Middle frontal gyrus (tissue), 1 donor: ENCODE measurements at regions not wholly inside any gene's neighbourhood (a gene's known extent, or its start where the extent isn't known, plus 50 kb on each side); places are given as distances from the start of the nearest gene placed in this dataset.

Experiments used
- DNase-seq: peaks from one replicate; pipeline ENCODE4 v3.0.0-alpha.2; 2015; ENCODE audit warnings: low spot score; ENCODE audit errors: extremely low spot score

GRCh38 chr2:19552270-19552669 lies 193.8 kb upstream of the OSR1 start:
- DNase-seq: no peak

GRCh38 chr2:19550750-19551149 lies 192.3 kb upstream of the OSR1 start:
- no peak for DNase-seq

GRCh38 chr2:19549821-19550220 lies 191.4 kb upstream of the OSR1 start:
- DNase-seq: no peak

- no peak for DNase-seq
Observed at GRCh38 chr2:19548116-19548515, 189.7 kb upstream of the OSR1 start.

- no peak for DNase-seq
Observed at GRCh38 chr2:19547321-19547720, 188.9 kb upstream of the OSR1 start.

GRCh38 chr2:19545507-19545906 lies 187.1 kb upstream of the OSR1 start:
- DNase-seq: no peak

- DNase-seq: no peak
Observed at GRCh38 chr2:19543663-19544383, 185.4 kb upstream of the OSR1 start.

- no peak for DNase-seq
Observed at GRCh38 chr2:19542796-19543662, 184.6 kb upstream of the OSR1 start.

- no peak for DNase-seq
Observed at GRCh38 chr2:19541884-19542283, 183.5 kb upstream of the OSR1 start.

- DNase-seq: no peak
Observed at GRCh38 chr2:19540739-19541525, 182.5 kb upstream of the OSR1 start.

- DNase-seq: no peak
Observed at GRCh38 chr2:19538411-19538963, 180.1 kb upstream of the OSR1 start.

GRCh38 chr2:19536136-19536535 lies 177.7 kb upstream of the OSR1 start:
- DNase-seq: no peak

- DNase-seq: no peak
Observed at GRCh38 chr2:19532547-19533196, 174.2 kb upstream of the OSR1 start.

- DNase-seq: no peak
Observed at GRCh38 chr2:19529677-19530076, 171.3 kb upstream of the OSR1 start.

GRCh38 chr2:19527771-19528170 lies 169.3 kb upstream of the OSR1 start:
- DNase-seq: no peak

- DNase-seq: no peak
Observed at GRCh38 chr2:19525313-19525712, 166.9 kb upstream of the OSR1 start.

GRCh38 chr2:19519045-19519444 lies 160.6 kb upstream of the OSR1 start:
- DNase-seq: no peak

GRCh38 chr2:19507137-19507536 lies 148.7 kb upstream of the OSR1 start:
- DNase-seq: no peak

GRCh38 chr2:19505199-19506136 lies 147.0 kb upstream of the OSR1 start:
- DNase-seq: no peak
